ENCODE measurements at regions not wholly inside any gene's neighbourhood (a gene's known extent, or its start where the extent isn't known, plus 50 kb on each side); places are given as distances from the start of the nearest gene placed in this dataset.

DNA sequence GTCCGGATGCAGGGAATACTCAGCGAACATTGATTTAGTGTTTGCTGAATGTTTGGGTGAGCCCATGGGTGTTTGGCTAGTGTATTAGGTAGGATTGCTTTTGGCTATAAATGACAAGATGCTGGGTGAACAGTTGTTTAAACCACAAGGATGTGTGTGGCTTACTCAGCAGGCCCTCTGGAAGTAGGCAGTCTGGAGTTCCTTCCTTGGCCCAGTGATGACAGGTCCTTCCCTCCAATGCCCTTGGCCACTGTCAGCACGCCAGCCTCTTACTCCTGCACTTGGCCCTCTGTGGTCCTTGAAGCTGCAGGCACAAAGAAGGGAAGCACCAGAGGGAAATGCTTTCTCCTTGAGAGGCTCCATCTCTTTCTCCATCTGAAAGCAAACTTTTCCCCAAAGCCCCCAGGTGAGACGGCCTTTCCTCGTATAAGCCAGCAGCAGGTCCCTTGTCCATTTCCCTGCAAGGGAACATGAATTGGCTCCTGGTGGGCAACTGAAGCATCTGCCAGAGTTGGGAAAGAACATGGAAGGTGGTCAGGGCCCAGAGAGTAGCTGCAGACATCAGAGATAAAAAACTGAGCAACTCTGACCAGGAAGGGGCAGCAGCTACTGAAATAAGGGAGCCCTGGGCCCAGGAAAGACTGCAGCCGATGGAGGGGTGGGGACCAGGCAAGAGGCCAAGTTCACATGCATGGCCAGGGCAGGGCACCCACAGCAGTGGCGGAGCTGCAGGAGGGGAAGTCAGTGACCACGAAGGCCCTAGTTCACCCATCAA, 105.0 kb downstream of the TPRA1 start:
- TF ChIP-seq, protein P1, sequence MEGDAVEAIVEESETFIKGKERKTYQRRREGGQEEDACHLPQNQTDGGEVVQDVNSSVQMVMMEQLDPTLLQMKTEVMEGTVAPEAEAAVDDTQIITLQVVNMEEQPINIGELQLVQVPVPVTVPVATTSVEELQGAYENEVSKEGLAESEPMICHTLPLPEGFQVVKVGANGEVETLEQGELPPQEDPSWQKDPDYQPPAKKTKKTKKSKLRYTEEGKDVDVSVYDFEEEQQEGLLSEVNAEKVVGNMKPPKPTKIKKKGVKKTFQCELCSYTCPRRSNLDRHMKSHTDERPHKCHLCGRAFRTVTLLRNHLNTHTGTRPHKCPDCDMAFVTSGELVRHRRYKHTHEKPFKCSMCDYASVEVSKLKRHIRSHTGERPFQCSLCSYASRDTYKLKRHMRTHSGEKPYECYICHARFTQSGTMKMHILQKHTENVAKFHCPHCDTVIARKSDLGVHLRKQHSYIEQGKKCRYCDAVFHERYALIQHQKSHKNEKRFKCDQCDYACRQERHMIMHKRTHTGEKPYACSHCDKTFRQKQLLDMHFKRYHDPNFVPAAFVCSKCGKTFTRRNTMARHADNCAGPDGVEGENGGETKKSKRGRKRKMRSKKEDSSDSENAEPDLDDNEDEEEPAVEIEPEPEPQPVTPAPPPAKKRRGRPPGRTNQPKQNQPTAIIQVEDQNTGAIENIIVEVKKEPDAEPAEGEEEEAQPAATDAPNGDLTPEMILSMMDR (IDR thresholded peaks at IDR 0.05), result no peak
- no peak for TF ChIP-seq EZH2 (IDR thresholded peaks at IDR 0.05; ENCODE audit: borderline replicate concordance, insufficient read depth, low read depth, low read length, poor library complexity, severe bottlenecking)
